Natural killer cell (primary cell): ENCODE measurements at regions not wholly inside any gene's neighbourhood (a gene's known extent, or its start where the extent isn't known, plus 50 kb on each side); places are given as distances from the start of the nearest gene placed in this dataset.
"Not testable (repeated sequence)": the region's sequence is repeated elsewhere in the genome, so short reads cannot be mapped to it uniquely, and the experiment has no call there.

Experiments
- ATAC-seq, 3 donors: fragments of 150-1000 bp in 2 of 3; fragments of 200-7000 bp in 1 of 3; cut with Tn5 transposase; 1 replicate in 1 of 3; 2 replicates in 2 of 3; pipeline ENCODE4 v1.10.0; 2021; ENCODE audit warnings: mild to moderate bottlenecking in 2 of 3, moderate library complexity in 2 of 3
- DNase-seq, 2 donors: peaks; one replicate each; pipeline versions ENCODE4 v3.0.0 to v3.0.0-alpha.2; 2013 to 2021; ENCODE audit warnings: mixed read lengths in 1 of 2
- H3K27ac ChIP-seq: one replicate; pipeline ENCODE4 v1.5.1; 2013; ENCODE audit warnings: mild to moderate bottlenecking, low read length
- H3K27me3 ChIP-seq: one replicate; pipeline ENCODE4 v1.6.1; 2013; ENCODE audit warnings: low read length; ENCODE audit not compliant: control insufficient read depth, insufficient read depth
- H3K36me3 ChIP-seq: one replicate; pipeline ENCODE4 v1.6.1; 2013; ENCODE audit warnings: low read length; ENCODE audit not compliant: control insufficient read depth, insufficient read depth
- H3K4me1 ChIP-seq: one replicate; pipeline ENCODE4 v1.6.1; 2013; ENCODE audit warnings: low read length; ENCODE audit not compliant: control insufficient read depth, insufficient read depth
- H3K4me3 ChIP-seq: one replicate; pipeline ENCODE4 v1.5.1; 2013; ENCODE audit warnings: low read length
- H3K9me3 ChIP-seq: one replicate; pipeline ENCODE4 v1.6.1; 2013; ENCODE audit warnings: low read length; ENCODE audit not compliant: control insufficient read depth, insufficient read depth
- H3K27ac Mint-ChIP-seq, 2 donors: one replicate each; pipeline ENCODE4 v1.8.0; 2022; ENCODE audit warnings: mild to moderate bottlenecking in 2 of 2, mixed read lengths in 2 of 2, moderate library complexity in 1 of 2
- H3K27me3 Mint-ChIP-seq, 2 donors: one replicate each; pipeline ENCODE4 v1.8.0; 2022; ENCODE audit warnings: low read depth in 2 of 2, mixed read lengths in 2 of 2
- H3K36me3 Mint-ChIP-seq: one replicate; pipeline ENCODE4 v1.8.0; 2022; ENCODE audit warnings: mixed read lengths
- H3K4me1 Mint-ChIP-seq, 2 donors: one replicate each; pipeline ENCODE4 v1.8.0; 2022; ENCODE audit warnings: mixed read lengths in 2 of 2
- H3K4me3 Mint-ChIP-seq: one replicate; pipeline ENCODE4 v1.8.0; 2022; ENCODE audit warnings: mild to moderate bottlenecking, moderate library complexity, mixed read lengths
- H3K9me3 Mint-ChIP-seq, 2 donors: one replicate each; pipeline ENCODE4 v1.8.0; 2022; ENCODE audit warnings: mixed read lengths in 2 of 2
- WGBS: methylation state at CpG from one replicate; pipeline ENCODE4 v1.1.7; 2013; ENCODE audit warnings: missing lambda C conversion rate; ENCODE audit not compliant: insufficient coverage; 5-methylcytosine and 5-hydroxymethylcytosine counted together
- intact Hi-C: fragments of 100-400 bp; cut with micrococcal nuclease; formaldehyde crosslinking; loops from one replicate; pipeline ENCODE4 v1.14.2; 2022
- TF ChIP-seq, protein P1 (sequence below): fragments of 200-600 bp; IDR thresholded peaks from one replicate; pipeline ENCODE4 v1.8.0; 2022; ENCODE audit warnings: antibody characterized with exemption

GRCh38 chr9:18317896-18318295 lies 156.1 kb upstream of the ADAMTSL1 start:
- intact Hi-C loops, result no loop called here
- Mint-ChIP-seq H3K27ac (no peak overlapping the region), H3K4me3 (no peak overlapping the region), H3K36me3 (peaks cover 7% of the 10 kb centered on the region), H3K4me1 (no peaks in the 10 kb centered on the region), H3K27me3 (no peaks in the 10 kb centered on the region), H3K9me3 (peaks cover 6 to 12% of the 10 kb centered on the region in 2 donors)
- no peaks in the 10 kb centered on the region for H3K9me3 ChIP-seq
- DNase-seq (no peak), ATAC-seq (no peak)
- H3K4me1 ChIP-seq, result no peaks in the 10 kb centered on the region
- 88% methylated on average over 1 of the region's 1 CpG for WGBS
- H3K27ac ChIP-seq, result no peak overlapping the region
- no peaks in the 10 kb centered on the region for H3K27me3 ChIP-seq
- H3K4me3 ChIP-seq, result no peak overlapping the region
- no peaks in the 10 kb centered on the region for H3K36me3 ChIP-seq
- TF ChIP-seq, protein P1, sequence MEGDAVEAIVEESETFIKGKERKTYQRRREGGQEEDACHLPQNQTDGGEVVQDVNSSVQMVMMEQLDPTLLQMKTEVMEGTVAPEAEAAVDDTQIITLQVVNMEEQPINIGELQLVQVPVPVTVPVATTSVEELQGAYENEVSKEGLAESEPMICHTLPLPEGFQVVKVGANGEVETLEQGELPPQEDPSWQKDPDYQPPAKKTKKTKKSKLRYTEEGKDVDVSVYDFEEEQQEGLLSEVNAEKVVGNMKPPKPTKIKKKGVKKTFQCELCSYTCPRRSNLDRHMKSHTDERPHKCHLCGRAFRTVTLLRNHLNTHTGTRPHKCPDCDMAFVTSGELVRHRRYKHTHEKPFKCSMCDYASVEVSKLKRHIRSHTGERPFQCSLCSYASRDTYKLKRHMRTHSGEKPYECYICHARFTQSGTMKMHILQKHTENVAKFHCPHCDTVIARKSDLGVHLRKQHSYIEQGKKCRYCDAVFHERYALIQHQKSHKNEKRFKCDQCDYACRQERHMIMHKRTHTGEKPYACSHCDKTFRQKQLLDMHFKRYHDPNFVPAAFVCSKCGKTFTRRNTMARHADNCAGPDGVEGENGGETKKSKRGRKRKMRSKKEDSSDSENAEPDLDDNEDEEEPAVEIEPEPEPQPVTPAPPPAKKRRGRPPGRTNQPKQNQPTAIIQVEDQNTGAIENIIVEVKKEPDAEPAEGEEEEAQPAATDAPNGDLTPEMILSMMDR, result no peak

DNA sequence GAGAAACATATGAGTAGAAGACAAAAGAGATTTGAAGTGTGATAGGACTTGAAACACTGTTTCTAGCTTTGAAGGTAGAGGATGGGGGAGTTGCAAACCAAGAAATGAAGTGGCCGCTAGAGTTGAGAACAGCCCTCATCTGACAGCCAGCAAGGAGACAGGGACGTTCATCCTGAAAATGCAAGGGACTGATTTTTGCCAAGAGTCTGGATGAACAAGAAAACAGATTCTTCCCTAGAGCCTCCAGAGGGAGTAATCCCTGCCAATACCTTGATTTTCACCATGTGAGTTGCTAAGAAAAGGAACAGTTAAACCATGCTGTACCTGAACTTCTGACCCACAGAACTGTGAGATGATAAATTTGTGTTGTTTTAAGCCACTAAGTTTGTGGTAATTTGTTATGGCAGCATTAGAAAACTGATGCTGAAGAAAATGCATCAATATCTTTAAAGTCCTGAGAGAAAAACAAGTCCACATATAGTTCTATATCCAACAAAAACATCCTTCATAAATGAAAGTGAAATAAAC lies 154.0 kb upstream of the ADAMTSL1 start:
- Mint-ChIP-seq H3K4me3 (no peak overlapping the region), H3K27me3 (no peaks in the 10 kb centered on the region), H3K9me3 (peaks cover 6% of the 10 kb centered on the region in 2 donors), H3K4me1 (no peaks in the 10 kb centered on the region), H3K27ac (no peak overlapping the region), H3K36me3 (no peaks in the 10 kb centered on the region)
- H3K36me3 ChIP-seq, result no peaks in the 10 kb centered on the region
- intact Hi-C loops, result no loop called here
- H3K9me3 ChIP-seq, result no peaks in the 10 kb centered on the region
- H3K27ac ChIP-seq, result no peak overlapping the region
- 82% methylated on average over 2 of the region's 2 CpGs for WGBS
- DNase-seq (no peak), ATAC-seq (no peak)
- TF ChIP-seq, protein P1, result no peak
- no peaks in the 10 kb centered on the region for H3K4me1 ChIP-seq
- no peaks in the 10 kb centered on the region for H3K27me3 ChIP-seq
- H3K4me3 ChIP-seq, result no peak overlapping the region

- H3K4me1 ChIP-seq, result no peaks in the 10 kb centered on the region
- TF ChIP-seq, protein P1, result no peak
- H3K27me3 Mint-ChIP-seq, result no peaks in the 10 kb centered on the region
- no peak overlapping the region for H3K4me3 ChIP-seq
- H3K9me3 Mint-ChIP-seq, result peaks cover 2 to 3% of the 10 kb centered on the region in 2 donors
- no peak overlapping the region for H3K27ac ChIP-seq
- no CpG with 5 or more reads among the region's 2 CpGs for WGBS
- ATAC-seq (no peak), DNase-seq (no peak)
- H3K36me3 Mint-ChIP-seq, result no peaks in the 10 kb centered on the region
- no peak overlapping the region for H3K27ac Mint-ChIP-seq
- intact Hi-C loops, result no loop called here
- H3K9me3 ChIP-seq, result no peaks in the 10 kb centered on the region
- H3K4me1 Mint-ChIP-seq, result no peaks in the 10 kb centered on the region
- H3K4me3 Mint-ChIP-seq, result no peak overlapping the region
- no peaks in the 10 kb centered on the region for H3K36me3 ChIP-seq
- no peaks in the 10 kb centered on the region for H3K27me3 ChIP-seq
Observed at GRCh38 chr9:18324928-18325745, 148.8 kb upstream of the ADAMTSL1 start.

DNA sequence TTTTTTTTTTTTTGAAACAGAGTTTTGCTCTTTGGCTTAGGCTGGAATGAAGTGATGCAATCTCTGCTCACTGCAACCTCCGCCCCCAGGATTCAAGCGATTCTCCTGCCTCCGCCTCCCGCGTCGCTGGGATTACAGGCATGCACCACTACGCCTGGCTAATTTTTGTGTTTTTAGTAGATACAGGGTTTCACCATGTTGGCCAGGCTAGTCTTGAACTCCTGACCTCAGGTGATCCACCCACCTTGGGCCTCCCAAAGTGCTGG lies 148.3 kb upstream of the ADAMTSL1 start:
- H3K27ac Mint-ChIP-seq, H3K4me3 Mint-ChIP-seq, H3K9me3 Mint-ChIP-seq, H3K4me3 ChIP-seq, H3K36me3 ChIP-seq, intact Hi-C loops, DNase-seq, H3K4me1 ChIP-seq, H3K27me3 ChIP-seq, H3K4me1 Mint-ChIP-seq, H3K27me3 Mint-ChIP-seq, H3K9me3 ChIP-seq, ATAC-seq, H3K27ac ChIP-seq, H3K36me3 Mint-ChIP-seq: not testable (repeated sequence)
- 99% methylated on average over 7 of the region's 7 CpGs for WGBS
